ENCODE measurements at regions not wholly inside any gene's neighbourhood (a gene's known extent, or its start where the extent isn't known, plus 50 kb on each side); places are given as distances from the start of the nearest gene placed in this dataset.

GRCh38 chr3:72290859-72291638 is 506.1 kb upstream of the PROK2 start:
- DNase-seq = no peak
- Histone ChIP-seq H3K4me3 (ENCODE audit: low read length) (no peak overlapping the region), H3K9me3 (ENCODE audit: low read length) (no peaks in the 10 kb centered on the region), H3K36me3 (ENCODE audit: insufficient read depth, low read length) (no peaks in the 10 kb centered on the region), H3K79me2 (ENCODE audit: low read length) (no peaks in the 10 kb centered on the region), H3K4me1 (ENCODE audit: low read length) (peaks cover 22% of the 10 kb centered on the region), H4K20me1 (ENCODE audit: insufficient read depth, low read depth, low read length) (no peaks in the 10 kb centered on the region), H3K27ac (ENCODE audit: low read length) (no peak overlapping the region), H2AFZ (ENCODE audit: low read length) (no peak overlapping the region), H3K27me3 (ENCODE audit: low read length) (no peaks in the 10 kb centered on the region; the same call in 1 of the 2 replicates), H3K9ac (ENCODE audit: low read length) (no peak overlapping the region), H3K9me2 (replicated peaks; ENCODE audit: insufficient read depth, low read length) (no peaks in the 10 kb centered on the region), H3K4me2 (ENCODE audit: low read depth, low read length, poor library complexity, severe bottlenecking) (no peak overlapping the region)

DNA sequence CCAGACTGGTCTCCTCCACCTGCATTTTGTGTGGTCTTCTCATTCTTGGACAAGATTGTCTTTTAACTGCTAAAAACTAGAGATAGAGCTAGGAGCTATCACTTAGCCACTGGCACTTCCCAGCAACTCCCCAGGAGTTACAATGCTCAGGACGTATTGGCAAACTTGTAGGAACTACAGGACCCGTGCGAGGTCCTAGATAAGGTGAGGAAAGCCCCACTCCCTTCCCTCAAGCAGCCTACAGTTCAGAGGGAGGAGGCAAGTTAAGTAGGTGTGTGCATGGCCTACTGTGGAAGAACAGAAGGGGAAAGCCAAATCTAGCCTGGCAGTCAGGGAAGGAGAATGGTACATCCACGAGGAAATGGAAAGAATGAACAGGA is 504.7 kb upstream of the PROK2 start:
- H3K4me1 ChIP-seq (ENCODE audit: low read length) = peaks cover 22% of the 10 kb centered on the region
- H3K79me2 ChIP-seq (ENCODE audit: low read length) = no peaks in the 10 kb centered on the region
- no peaks in the 10 kb centered on the region for H4K20me1 ChIP-seq (ENCODE audit: insufficient read depth, low read depth, low read length)
- no peaks in the 10 kb centered on the region; the same call in 1 of the 2 replicates for H3K27me3 ChIP-seq (ENCODE audit: low read length)
- H3K4me3 ChIP-seq (ENCODE audit: low read length) = peak overlapping the region; percentile 64; the same call in 1 of the 2 replicates
- no peaks in the 10 kb centered on the region for H3K36me3 ChIP-seq (ENCODE audit: insufficient read depth, low read length)
- H3K9me3 ChIP-seq (ENCODE audit: low read length) = no peaks in the 10 kb centered on the region
- peak overlapping the region; percentile 90 for H2AFZ ChIP-seq (ENCODE audit: low read length)
- DNase-seq = no peak
- H3K27ac ChIP-seq (ENCODE audit: low read length) = peak overlapping the region; percentile 68; the same call in 1 of the 2 replicates
- H3K4me2 ChIP-seq (ENCODE audit: low read depth, low read length, poor library complexity, severe bottlenecking) = peak overlapping the region; percentile 81
- H3K9ac ChIP-seq (ENCODE audit: low read length) = peak overlapping the region; percentile 65; the same call in 1 of the 2 replicates
- H3K9me2 ChIP-seq (replicated peaks; ENCODE audit: insufficient read depth, low read length) = no peaks in the 10 kb centered on the region

- peak; percentile 84 for DNase-seq
- Histone ChIP-seq H3K4me3 (ENCODE audit: low read length) (peak overlapping the region; percentile 64), H3K27ac (ENCODE audit: low read length) (peak overlapping the region; percentile 68)
Measured at GRCh38 chr3:72288955-72289691, 504.2 kb upstream of the PROK2 start.

GRCh38 chr3:72287956-72288355 is 503.0 kb upstream of the PROK2 start:
- no peak for DNase-seq
- H2AFZ ChIP-seq (ENCODE audit: low read length) = no peak overlapping the region
- H3K9me3 ChIP-seq (ENCODE audit: low read length) = 0 out of 2 replicates have a peak, but pooled peaks cover under 1% of the 10 kb centered on the region
- no peak overlapping the region for H3K9ac ChIP-seq (ENCODE audit: low read length)
- H3K27ac ChIP-seq (ENCODE audit: low read length) = no peak overlapping the region
- no peaks in the 10 kb centered on the region for H3K36me3 ChIP-seq (ENCODE audit: insufficient read depth, low read length)
- H3K9me2 ChIP-seq (replicated peaks; ENCODE audit: insufficient read depth, low read length) = no peaks in the 10 kb centered on the region
- no peaks in the 10 kb centered on the region for H4K20me1 ChIP-seq (ENCODE audit: insufficient read depth, low read depth, low read length)
- no peaks in the 10 kb centered on the region; the same call in 1 of the 2 replicates for H3K27me3 ChIP-seq (ENCODE audit: low read length)
- peaks cover 22% of the 10 kb centered on the region for H3K4me1 ChIP-seq (ENCODE audit: low read length)
- H3K4me3 ChIP-seq (ENCODE audit: low read length) = no peak overlapping the region
- H3K79me2 ChIP-seq (ENCODE audit: low read length) = no peaks in the 10 kb centered on the region
- H3K4me2 ChIP-seq (ENCODE audit: low read depth, low read length, poor library complexity, severe bottlenecking) = no peak overlapping the region

More at GRCh38 chr3:72288955-72289691, 504.2 kb upstream of the PROK2 start:
- Histone ChIP-seq H3K36me3 (ENCODE audit: insufficient read depth, low read length) (no peaks in the 10 kb centered on the region), H3K9me3 (ENCODE audit: low read length) (no peaks in the 10 kb centered on the region), H3K9ac (ENCODE audit: low read length) (peak overlapping the region; percentile 65), H2AFZ (ENCODE audit: low read length) (peak overlapping the region; percentile 90), H3K4me1 (ENCODE audit: low read length) (peaks cover 22% of the 10 kb centered on the region), H3K4me2 (ENCODE audit: low read depth, low read length, poor library complexity, severe bottlenecking) (peak overlapping the region; percentile 81), H3K9me2 (replicated peaks; ENCODE audit: insufficient read depth, low read length) (no peaks in the 10 kb centered on the region), H3K79me2 (ENCODE audit: low read length) (no peaks in the 10 kb centered on the region), H4K20me1 (ENCODE audit: insufficient read depth, low read depth, low read length) (no peaks in the 10 kb centered on the region), H3K27me3 (ENCODE audit: low read length) (no peaks in the 10 kb centered on the region; the same call in 1 of the 2 replicates)

- peaks cover 22% of the 10 kb centered on the region for H3K4me1 ChIP-seq (ENCODE audit: low read length)
- no peaks in the 10 kb centered on the region for H4K20me1 ChIP-seq (ENCODE audit: insufficient read depth, low read depth, low read length)
- no peak overlapping the region for H3K4me2 ChIP-seq (ENCODE audit: low read depth, low read length, poor library complexity, severe bottlenecking)
- H3K27me3 ChIP-seq (ENCODE audit: low read length) = no peaks in the 10 kb centered on the region; the same call in 1 of the 2 replicates
- H3K9me3 ChIP-seq (ENCODE audit: low read length) = 0 out of 2 replicates have a peak, but pooled peaks cover 3% of the 10 kb centered on the region
- H3K36me3 ChIP-seq (ENCODE audit: insufficient read depth, low read length) = no peaks in the 10 kb centered on the region
- H3K9me2 ChIP-seq (replicated peaks; ENCODE audit: insufficient read depth, low read length) = no peaks in the 10 kb centered on the region
- no peak overlapping the region for H3K4me3 ChIP-seq (ENCODE audit: low read length)
- no peaks in the 10 kb centered on the region for H3K79me2 ChIP-seq (ENCODE audit: low read length)
- no peak overlapping the region for H3K9ac ChIP-seq (ENCODE audit: low read length)
- H3K27ac ChIP-seq (ENCODE audit: low read length) = no peak overlapping the region
- no peak for DNase-seq
- H2AFZ ChIP-seq (ENCODE audit: low read length) = no peak overlapping the region
Measured at GRCh38 chr3:72285502-72285901, 500.6 kb upstream of the PROK2 start.

GRCh38 chr3:72284471-72284870 is 499.5 kb upstream of the PROK2 start:
- Histone ChIP-seq H4K20me1 (ENCODE audit: insufficient read depth, low read depth, low read length) (no peaks in the 10 kb centered on the region), H3K27me3 (ENCODE audit: low read length) (no peaks in the 10 kb centered on the region; the same call in 1 of the 2 replicates), H3K27ac (ENCODE audit: low read length) (no peak overlapping the region), H3K9me2 (replicated peaks; ENCODE audit: insufficient read depth, low read length) (no peaks in the 10 kb centered on the region), H3K4me1 (ENCODE audit: low read length) (peaks cover 15% of the 10 kb centered on the region), H3K9me3 (ENCODE audit: low read length) (0 out of 2 replicates have a peak, but pooled peaks cover 3% of the 10 kb centered on the region), H2AFZ (ENCODE audit: low read length) (no peak overlapping the region), H3K9ac (ENCODE audit: low read length) (no peak overlapping the region), H3K79me2 (ENCODE audit: low read length) (no peaks in the 10 kb centered on the region), H3K36me3 (ENCODE audit: insufficient read depth, low read length) (no peaks in the 10 kb centered on the region), H3K4me3 (ENCODE audit: low read length) (no peak overlapping the region), H3K4me2 (ENCODE audit: low read depth, low read length, poor library complexity, severe bottlenecking) (no peak overlapping the region)
- no peak for DNase-seq

DNA sequence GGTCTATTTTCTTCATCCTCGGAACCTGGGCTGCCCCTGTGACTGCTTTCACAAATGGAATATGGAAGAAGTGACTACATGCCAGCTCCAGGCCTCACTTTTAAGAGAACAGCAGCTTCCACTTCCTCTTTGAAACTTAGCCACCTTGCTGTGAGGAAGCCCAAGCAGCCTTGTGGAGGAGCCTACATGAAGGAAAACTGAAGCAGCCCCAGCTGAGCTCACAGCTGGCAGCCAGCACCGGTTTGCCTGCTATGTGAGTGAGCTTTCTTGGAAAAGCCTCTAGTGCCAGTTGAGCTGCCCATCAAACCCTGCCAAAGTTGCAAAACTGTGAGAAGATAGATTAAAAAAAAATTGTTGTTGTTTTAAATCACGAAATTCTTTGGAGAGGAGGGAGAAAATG is 498.0 kb upstream of the PROK2 start:
- Histone ChIP-seq H4K20me1 (ENCODE audit: insufficient read depth, low read depth, low read length) (no peaks in the 10 kb centered on the region), H3K9me2 (replicated peaks; ENCODE audit: insufficient read depth, low read length) (no peaks in the 10 kb centered on the region), H3K27ac (ENCODE audit: low read length) (no peak overlapping the region), H3K4me1 (ENCODE audit: low read length) (no peaks in the 10 kb centered on the region; the same call in 1 of the 2 replicates), H3K36me3 (ENCODE audit: insufficient read depth, low read length) (no peaks in the 10 kb centered on the region), H3K9me3 (ENCODE audit: low read length) (0 out of 2 replicates have a peak, but pooled peaks cover 3% of the 10 kb centered on the region), H3K9ac (ENCODE audit: low read length) (no peak overlapping the region), H3K4me2 (ENCODE audit: low read depth, low read length, poor library complexity, severe bottlenecking) (no peak overlapping the region), H3K4me3 (ENCODE audit: low read length) (no peak overlapping the region), H3K79me2 (ENCODE audit: low read length) (no peaks in the 10 kb centered on the region), H2AFZ (ENCODE audit: low read length) (no peak overlapping the region), H3K27me3 (ENCODE audit: low read length) (no peaks in the 10 kb centered on the region; the same call in 1 of the 2 replicates)
- peak; percentile 58 for DNase-seq

- no peaks in the 10 kb centered on the region for H3K79me2 ChIP-seq (ENCODE audit: low read length)
- no peak overlapping the region for H3K4me3 ChIP-seq (ENCODE audit: low read length)
- no peak overlapping the region for H3K4me2 ChIP-seq (ENCODE audit: low read depth, low read length, poor library complexity, severe bottlenecking)
- no peaks in the 10 kb centered on the region for H3K9me2 ChIP-seq (replicated peaks; ENCODE audit: insufficient read depth, low read length)
- H4K20me1 ChIP-seq (ENCODE audit: insufficient read depth, low read depth, low read length) = no peaks in the 10 kb centered on the region
- H2AFZ ChIP-seq (ENCODE audit: low read length) = no peak overlapping the region
- 0 out of 2 replicates have a peak, but pooled peaks cover 3% of the 10 kb centered on the region for H3K9me3 ChIP-seq (ENCODE audit: low read length)
- H3K27me3 ChIP-seq (ENCODE audit: low read length) = no peaks in the 10 kb centered on the region
- DNase-seq = no peak
- H3K27ac ChIP-seq (ENCODE audit: low read length) = no peak overlapping the region
- no peaks in the 10 kb centered on the region for H3K4me1 ChIP-seq (ENCODE audit: low read length)
- no peaks in the 10 kb centered on the region for H3K36me3 ChIP-seq (ENCODE audit: insufficient read depth, low read length)
- H3K9ac ChIP-seq (ENCODE audit: low read length) = no peak overlapping the region
Measured at GRCh38 chr3:72281551-72281950, 496.6 kb upstream of the PROK2 start.
